DND-41 (cell line): ENCODE measurements at regions not wholly inside any gene's neighbourhood (a gene's known extent, or its start where the extent isn't known, plus 50 kb on each side); places are given as distances from the start of the nearest gene placed in this dataset.

ENCODE experiments used
- EZH2 ChIP-seq: IDR thresholded peaks from 3 replicates; pipeline ENCODE4 v1.6.1; 2012; ENCODE audit warnings: borderline replicate concordance, low read depth, mild to moderate bottlenecking, moderate library complexity, low read length, inconsistent platforms; ENCODE audit not compliant: severe bottlenecking
- TF ChIP-seq, protein P1 (sequence below): IDR thresholded peaks from 2 replicates; pipeline ENCODE4 v1.5.1; 2012; ENCODE audit warnings: borderline replicate concordance, low read length, moderate library complexity, mild to moderate bottlenecking; ENCODE audit not compliant: poor library complexity, severe bottlenecking; ENCODE audit errors: extremely low read depth

DNA sequence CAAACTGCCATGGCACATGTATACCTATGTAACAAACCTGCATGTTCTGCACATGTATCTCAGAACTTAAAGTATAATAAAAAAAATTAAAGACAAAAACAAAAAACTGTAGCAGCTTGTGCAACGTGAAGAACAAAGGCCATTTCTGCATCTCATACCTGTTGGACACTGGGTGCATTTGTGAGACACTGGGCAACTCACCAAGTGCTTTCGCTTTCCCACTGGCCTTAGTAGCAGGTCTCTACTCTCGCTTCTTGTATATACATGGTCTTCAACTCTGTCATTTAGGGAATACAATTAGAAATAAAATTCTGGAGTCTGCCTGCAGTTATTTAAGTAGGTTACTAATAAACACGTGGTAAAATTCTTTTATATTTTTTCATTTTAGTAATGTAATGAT, 423.8 kb downstream of the CBLN4 start:
- TF ChIP-seq EZH2, result no peak
- TF ChIP-seq, protein P1, sequence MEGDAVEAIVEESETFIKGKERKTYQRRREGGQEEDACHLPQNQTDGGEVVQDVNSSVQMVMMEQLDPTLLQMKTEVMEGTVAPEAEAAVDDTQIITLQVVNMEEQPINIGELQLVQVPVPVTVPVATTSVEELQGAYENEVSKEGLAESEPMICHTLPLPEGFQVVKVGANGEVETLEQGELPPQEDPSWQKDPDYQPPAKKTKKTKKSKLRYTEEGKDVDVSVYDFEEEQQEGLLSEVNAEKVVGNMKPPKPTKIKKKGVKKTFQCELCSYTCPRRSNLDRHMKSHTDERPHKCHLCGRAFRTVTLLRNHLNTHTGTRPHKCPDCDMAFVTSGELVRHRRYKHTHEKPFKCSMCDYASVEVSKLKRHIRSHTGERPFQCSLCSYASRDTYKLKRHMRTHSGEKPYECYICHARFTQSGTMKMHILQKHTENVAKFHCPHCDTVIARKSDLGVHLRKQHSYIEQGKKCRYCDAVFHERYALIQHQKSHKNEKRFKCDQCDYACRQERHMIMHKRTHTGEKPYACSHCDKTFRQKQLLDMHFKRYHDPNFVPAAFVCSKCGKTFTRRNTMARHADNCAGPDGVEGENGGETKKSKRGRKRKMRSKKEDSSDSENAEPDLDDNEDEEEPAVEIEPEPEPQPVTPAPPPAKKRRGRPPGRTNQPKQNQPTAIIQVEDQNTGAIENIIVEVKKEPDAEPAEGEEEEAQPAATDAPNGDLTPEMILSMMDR, result no peak
